Kidney (tissue), 13 donors: ENCODE measurements at regions not wholly inside any gene's neighbourhood (a gene's known extent, or its start where the extent isn't known, plus 50 kb on each side); places are given as distances from the start of the nearest gene placed in this dataset.

Source experiments
- DNase-seq, 5 donors: peaks; one replicate each; pipeline ENCODE4 v3.0.0-alpha.2; 2013 to 2020
- FAIRE-seq: peaks from 2 replicates; lab custom pipeline; 2012; peaks lifted over from hg19 to GRCh38; lab: Jason Lieb, UNC
- H3K27ac ChIP-seq, 2 donors: one replicate each; pipeline ENCODE4 v1.7.0; 2013; ENCODE audit warnings: low read depth in 2 of 2, low read length in 2 of 2, inconsistent platforms in 1 of 2
- H3K27me3 ChIP-seq: one replicate; pipeline ENCODE4 v1.7.1; 2013; ENCODE audit warnings: low read length, inconsistent platforms; ENCODE audit not compliant: control insufficient read depth, insufficient read depth
- H3K36me3 ChIP-seq, 3 donors: one replicate each; pipeline versions ENCODE4 v1.7.0 to v1.7.1; 2013; ENCODE audit warnings: low read length in 3 of 3, control low read depth in 1 of 3, inconsistent platforms in 1 of 3; ENCODE audit not compliant: insufficient read depth in 3 of 3, control insufficient read depth in 2 of 3
- H3K4me1 ChIP-seq, 3 donors: one replicate each; pipeline versions ENCODE4 v1.7.0 to v1.7.1; 2013; ENCODE audit warnings: low read length in 3 of 3, inconsistent platforms in 1 of 3, low read depth in 1 of 3; ENCODE audit not compliant: control insufficient read depth in 2 of 3, insufficient read depth in 2 of 3
- H3K4me3 ChIP-seq, 3 donors: one replicate each; pipeline versions ENCODE4 v1.7.0 to v1.8.1; 2013; ENCODE audit warnings: low read length in 3 of 3, control low read depth in 1 of 3, inconsistent platforms in 1 of 3
- H3K9ac ChIP-seq, 3 donors: one replicate each; pipeline versions ENCODE4 v1.7.0 to v1.7.1; 2013; ENCODE audit warnings: low read length in 3 of 3, control low read depth in 1 of 3, inconsistent platforms in 1 of 3
- H3K9me3 ChIP-seq, 3 donors: one replicate each; pipeline versions ENCODE4 v1.7.0 to v1.7.1; 2013; ENCODE audit warnings: low read length in 3 of 3, control low read depth in 1 of 3, inconsistent platforms in 1 of 3; ENCODE audit not compliant: control insufficient read depth in 2 of 3, insufficient read depth in 1 of 3
- CTCF ChIP-seq: IDR thresholded peaks from 3 replicates; pipeline ENCODE4 v1.5.1; 2012; ENCODE audit warnings: mild to moderate bottlenecking, moderate library complexity, borderline replicate concordance; ENCODE audit not compliant: insufficient read depth; ENCODE audit errors: extremely low read depth
- intact Hi-C: fragments of 100-400 bp; cut with DNase I; formaldehyde crosslinking; loops from one replicate; pipeline ENCODE4 v1.11.1; 2022
- donor health status: control.
- donor health status: control.
- donor health status: control.
- donor health status: control.
- donor health status: control.
- donor health status: DM: yes; HTN: yes; CAD: no.
- donor health status: Normal renal cell carcinoma (clear cell type).

DNA sequence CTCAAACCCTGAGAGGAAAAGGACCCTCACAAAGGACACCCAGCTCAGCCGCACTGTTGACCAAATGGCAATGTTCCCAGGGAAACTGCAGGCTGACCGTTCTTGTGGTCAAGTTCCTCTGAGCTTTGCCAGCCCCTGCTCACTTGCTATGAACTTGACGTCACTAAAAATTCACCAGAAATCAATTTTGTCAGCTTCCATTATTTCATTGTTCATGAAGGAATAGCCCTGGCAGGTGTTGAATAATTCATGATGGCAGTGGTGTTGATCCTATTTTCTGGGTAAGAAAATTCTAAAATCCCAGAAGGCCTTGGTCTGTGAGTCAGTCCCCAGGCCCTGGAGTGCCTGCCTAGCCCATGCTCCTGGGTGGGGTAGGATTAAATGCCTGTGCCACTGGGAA lies 318.9 kb downstream of the ZNF326 start:
- intact Hi-C loops, result no loop called here
- Histone ChIP-seq H3K4me1 (no peaks in the 10 kb centered on the region), H3K4me3 (no peak overlapping the region), H3K36me3 (no peaks in the 10 kb centered on the region), H3K27ac (no peak overlapping the region), H3K9me3 (no peaks in the 10 kb centered on the region), H3K27me3 (no peaks in the 10 kb centered on the region), H3K9ac (no peak overlapping the region)
- no peak for DNase-seq
- TF ChIP-seq CTCF, result no peak
- FAIRE-seq, result no peak

DNA sequence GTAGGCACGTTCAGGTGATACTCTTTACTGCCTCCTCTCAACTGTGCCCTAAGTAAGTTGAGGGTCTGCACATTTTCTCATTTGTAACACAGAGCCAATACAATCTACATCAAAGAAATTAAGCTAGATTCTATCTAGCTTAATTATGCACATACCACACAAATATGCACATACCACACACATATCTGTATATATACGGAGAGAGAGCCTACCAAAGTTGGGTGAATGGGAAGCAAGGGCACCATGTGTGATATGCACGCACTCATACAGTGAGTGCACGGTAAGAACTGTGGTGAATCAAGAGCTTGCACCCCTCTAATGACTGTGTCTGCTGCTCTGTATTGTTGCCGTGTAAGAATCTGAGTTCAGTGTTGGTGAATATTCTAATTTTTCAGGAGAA lies 314.9 kb downstream of the ZNF326 start:
- no peaks in the 10 kb centered on the region for H3K36me3 ChIP-seq
- no peaks in the 10 kb centered on the region for H3K27me3 ChIP-seq
- TF ChIP-seq CTCF, result no peak
- no peak overlapping the region for H3K4me3 ChIP-seq
- no peak overlapping the region for H3K27ac ChIP-seq
- DNase-seq (no peak), FAIRE-seq (no peak)
- H3K9me3 ChIP-seq, result peaks cover 0 to 5% (median 0%) of the 10 kb centered on the region in 3 donors
- H3K9ac ChIP-seq, result no peak overlapping the region
- no peaks in the 10 kb centered on the region for H3K4me1 ChIP-seq
- intact Hi-C loops, result no loop called here

DNA sequence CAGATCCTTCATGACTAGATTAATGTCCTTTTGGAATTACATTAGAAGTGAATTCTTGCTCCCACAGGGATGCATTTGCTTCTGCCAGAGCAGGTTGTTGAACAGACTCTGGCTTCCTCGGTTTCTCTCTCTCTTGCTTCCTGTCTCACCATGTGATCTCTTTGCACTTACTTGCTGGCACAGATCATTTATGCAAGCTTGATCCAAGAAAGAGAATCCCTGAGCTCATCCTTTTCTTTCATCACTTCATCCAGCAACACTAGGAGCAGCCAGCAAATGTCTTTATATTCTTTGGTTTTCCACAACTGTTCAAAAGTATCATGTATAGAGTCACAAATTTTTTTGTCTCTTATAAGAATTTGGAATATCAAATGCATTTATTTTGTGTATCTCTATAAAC lies 313.5 kb downstream of the ZNF326 start:
- Histone ChIP-seq H3K36me3 (no peaks in the 10 kb centered on the region), H3K27me3 (no peaks in the 10 kb centered on the region), H3K4me1 (no peaks in the 10 kb centered on the region), H3K9me3 (peaks cover 0 to 5% (median 0%) of the 10 kb centered on the region in 3 donors), H3K9ac (no peak overlapping the region), H3K4me3 (no peak overlapping the region), H3K27ac (no peak overlapping the region)
- TF ChIP-seq CTCF, result no peak
- FAIRE-seq (no peak), DNase-seq (no peak)
- intact Hi-C loops, result no loop called here

GRCh38 chr1:90305577-90305976 lies 310.7 kb downstream of the ZNF326 start:
- DNase-seq (no peak), FAIRE-seq (no peak)
- Histone ChIP-seq H3K4me1 (no peaks in the 10 kb centered on the region), H3K36me3 (no peaks in the 10 kb centered on the region), H3K9me3 (peaks cover 0 to 5% (median 0%) of the 10 kb centered on the region in 3 donors), H3K27ac (no peak overlapping the region), H3K27me3 (no peaks in the 10 kb centered on the region), H3K4me3 (no peak overlapping the region), H3K9ac (no peak overlapping the region)
- TF ChIP-seq CTCF, result no peak
- intact Hi-C loops, result no loop called here
